ENCODE measurements at regions not wholly inside any gene's neighbourhood (a gene's known extent, or its start where the extent isn't known, plus 50 kb on each side); places are given as distances from the start of the nearest gene placed in this dataset.

DNA sequence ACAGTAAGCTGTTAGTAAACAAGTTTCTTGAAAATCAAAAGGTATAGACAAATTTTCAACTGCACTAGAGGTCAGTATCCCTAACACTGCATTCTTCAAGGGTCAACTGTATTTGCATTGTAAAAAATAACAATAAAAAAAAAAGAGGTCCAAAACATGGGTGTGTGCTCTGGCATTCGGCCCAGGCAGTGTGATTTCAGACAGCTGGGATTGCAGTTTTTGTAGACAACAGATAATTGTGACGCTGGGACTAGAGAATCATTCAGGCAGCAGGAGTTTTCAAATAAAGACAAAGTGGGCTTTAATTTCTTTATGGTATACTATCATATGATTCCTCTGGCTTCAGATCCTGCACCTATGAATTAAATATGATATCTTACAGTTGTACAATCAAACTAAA is 543.2 kb upstream of the SEMA3D start:
- Histone ChIP-seq H3K9me3 (replicated peaks) (peaks cover 8% of the 10 kb centered on the region), H3K36me3 (no peaks in the 10 kb centered on the region), H3K27me3 (ENCODE audit: low read depth) (no peaks in the 10 kb centered on the region), H3K27ac (replicated peaks) (no peak overlapping the region), H3K4me1 (no peaks in the 10 kb centered on the region), H3K4me3 (no peak overlapping the region)
- intact Hi-C loops (cut with micrococcal nuclease) = no loop called here
- TF ChIP-seq, protein P1, sequence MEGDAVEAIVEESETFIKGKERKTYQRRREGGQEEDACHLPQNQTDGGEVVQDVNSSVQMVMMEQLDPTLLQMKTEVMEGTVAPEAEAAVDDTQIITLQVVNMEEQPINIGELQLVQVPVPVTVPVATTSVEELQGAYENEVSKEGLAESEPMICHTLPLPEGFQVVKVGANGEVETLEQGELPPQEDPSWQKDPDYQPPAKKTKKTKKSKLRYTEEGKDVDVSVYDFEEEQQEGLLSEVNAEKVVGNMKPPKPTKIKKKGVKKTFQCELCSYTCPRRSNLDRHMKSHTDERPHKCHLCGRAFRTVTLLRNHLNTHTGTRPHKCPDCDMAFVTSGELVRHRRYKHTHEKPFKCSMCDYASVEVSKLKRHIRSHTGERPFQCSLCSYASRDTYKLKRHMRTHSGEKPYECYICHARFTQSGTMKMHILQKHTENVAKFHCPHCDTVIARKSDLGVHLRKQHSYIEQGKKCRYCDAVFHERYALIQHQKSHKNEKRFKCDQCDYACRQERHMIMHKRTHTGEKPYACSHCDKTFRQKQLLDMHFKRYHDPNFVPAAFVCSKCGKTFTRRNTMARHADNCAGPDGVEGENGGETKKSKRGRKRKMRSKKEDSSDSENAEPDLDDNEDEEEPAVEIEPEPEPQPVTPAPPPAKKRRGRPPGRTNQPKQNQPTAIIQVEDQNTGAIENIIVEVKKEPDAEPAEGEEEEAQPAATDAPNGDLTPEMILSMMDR (IDR thresholded peaks at IDR 0.05; ENCODE audit: borderline replicate concordance) = no peak
- DNase-seq = no peak

DNA sequence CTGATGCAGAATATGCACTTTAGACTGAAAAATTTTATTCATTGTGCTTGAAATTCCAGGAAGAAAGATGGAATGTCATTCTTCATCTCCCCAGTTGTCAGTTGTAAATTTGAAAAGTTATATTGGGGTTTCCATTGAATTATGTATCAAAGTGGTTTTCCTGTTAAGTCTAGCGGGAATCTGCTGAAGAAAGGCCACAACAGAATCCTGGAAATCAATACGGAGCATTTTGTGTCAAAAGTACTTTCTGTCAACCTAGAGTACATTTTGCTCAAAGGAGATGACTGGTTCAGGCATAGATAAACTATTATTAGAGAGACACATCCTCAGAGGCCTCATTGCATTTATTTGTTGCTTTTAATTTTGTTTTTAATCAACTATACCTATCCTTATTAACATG is 538.2 kb upstream of the SEMA3D start:
- Histone ChIP-seq H3K4me1 (no peaks in the 10 kb centered on the region), H3K27me3 (ENCODE audit: low read depth) (no peaks in the 10 kb centered on the region), H3K9me3 (replicated peaks) (peaks cover 5% of the 10 kb centered on the region), H3K36me3 (no peaks in the 10 kb centered on the region), H3K27ac (replicated peaks) (no peak overlapping the region), H3K4me3 (no peak overlapping the region)
- intact Hi-C loops (cut with micrococcal nuclease) = no loop called here
- no peak for DNase-seq
- TF ChIP-seq, protein P1 (IDR thresholded peaks at IDR 0.05; ENCODE audit: borderline replicate concordance) = no peak

DNA sequence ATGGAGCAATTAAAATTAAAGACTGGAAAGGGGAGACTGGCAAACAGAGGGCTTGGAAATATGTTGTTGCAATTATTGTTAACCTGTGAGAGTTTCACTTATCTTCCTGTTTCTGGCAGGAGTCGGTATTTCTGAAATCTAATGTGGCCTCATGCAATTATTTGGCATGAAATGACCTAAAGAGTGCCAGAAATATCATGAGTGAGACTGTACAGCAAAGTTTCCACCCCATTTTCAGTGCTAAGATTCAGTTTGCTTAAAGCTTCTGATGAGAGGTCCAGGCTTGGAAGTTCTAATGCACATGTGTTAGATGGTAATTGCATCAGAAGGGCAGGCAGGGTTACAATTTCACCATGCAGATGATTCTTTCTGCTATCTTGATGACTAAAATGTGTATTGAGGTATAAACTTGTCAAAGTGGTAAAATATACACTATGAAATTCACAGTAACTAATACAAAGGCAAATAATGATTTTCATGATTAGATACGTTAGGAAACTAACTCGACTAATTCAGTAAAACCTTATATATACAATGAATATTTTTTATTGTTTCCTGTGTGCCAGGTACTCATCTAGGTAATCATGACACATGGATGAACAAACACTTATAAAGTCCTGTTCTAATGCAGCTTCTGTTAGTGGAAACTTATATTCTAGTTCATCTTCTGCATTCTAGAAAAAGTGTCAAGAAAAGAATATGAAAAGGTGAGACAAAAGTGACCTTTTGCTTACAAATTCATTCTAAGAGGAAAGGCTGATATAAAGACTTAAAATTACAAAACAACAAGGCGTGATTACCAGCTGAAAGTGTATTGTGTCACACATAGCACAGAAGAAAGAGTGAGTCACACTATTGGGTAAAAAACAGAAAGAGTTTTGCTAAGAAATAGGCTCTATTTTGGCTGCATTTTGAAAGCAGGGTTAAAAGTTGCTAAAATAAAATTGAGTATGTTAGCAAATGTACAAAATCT is 533.4 kb upstream of the SEMA3D start:
- no peaks in the 10 kb centered on the region for H3K27me3 ChIP-seq (ENCODE audit: low read depth)
- H3K36me3 ChIP-seq = no peaks in the 10 kb centered on the region
- H3K4me3 ChIP-seq = no peak overlapping the region
- intact Hi-C loops (cut with micrococcal nuclease) = no loop called here
- H3K27ac ChIP-seq (replicated peaks) = no peak overlapping the region
- H3K9me3 ChIP-seq (replicated peaks) = no peaks in the 10 kb centered on the region
- DNase-seq = no peak
- TF ChIP-seq, protein P1 (IDR thresholded peaks at IDR 0.05; ENCODE audit: borderline replicate concordance) = no peak
- H3K4me1 ChIP-seq = no peaks in the 10 kb centered on the region

DNA sequence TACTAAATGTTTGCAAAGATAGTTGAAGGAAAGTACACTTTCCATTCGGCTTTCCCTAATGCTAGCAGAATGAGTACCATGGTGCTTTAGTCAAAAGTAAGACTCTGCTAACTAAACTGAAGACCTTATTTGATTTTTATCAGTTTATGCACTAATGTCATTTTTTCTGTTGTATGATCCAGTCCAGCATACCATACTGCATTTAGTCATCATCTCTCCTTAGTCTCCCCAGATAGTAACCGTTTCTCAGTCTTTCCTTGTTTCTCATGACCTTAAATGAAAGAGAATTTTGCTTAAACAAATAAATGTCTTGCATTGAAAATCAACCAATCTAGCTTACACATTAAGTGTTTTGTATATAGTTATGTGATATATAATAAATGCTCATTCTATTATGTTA is 529.5 kb upstream of the SEMA3D start:
- no peaks in the 10 kb centered on the region for H3K9me3 ChIP-seq (replicated peaks)
- TF ChIP-seq, protein P1 (IDR thresholded peaks at IDR 0.05; ENCODE audit: borderline replicate concordance) = no peak

DNA sequence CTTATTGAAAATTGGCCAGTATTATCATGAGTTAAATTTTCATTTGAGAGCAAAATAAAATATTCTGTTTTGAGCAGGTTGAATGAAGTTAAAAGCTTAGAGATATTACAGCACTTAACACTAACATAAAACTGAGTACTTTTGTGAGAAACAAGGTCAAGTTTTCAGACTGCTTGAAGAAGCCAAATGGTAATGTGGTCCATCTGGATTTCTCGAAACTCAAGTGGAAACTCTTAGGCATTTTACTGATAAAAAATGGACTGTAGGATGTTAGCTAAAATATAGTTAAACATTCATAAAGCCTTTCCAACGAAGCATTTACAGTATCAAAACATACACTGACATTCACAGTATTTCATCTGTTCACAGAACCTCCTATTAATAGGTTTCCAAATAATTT is 528.1 kb upstream of the SEMA3D start:
- H3K4me3 ChIP-seq = no peak overlapping the region

More for the DNA sequence above, 529.5 kb upstream of the SEMA3D start:
- Histone ChIP-seq H3K27ac (replicated peaks) (no peak overlapping the region), H3K36me3 (no peaks in the 10 kb centered on the region), H3K4me1 (no peaks in the 10 kb centered on the region), H3K4me3 (no peak overlapping the region), H3K27me3 (ENCODE audit: low read depth) (no peaks in the 10 kb centered on the region)
- intact Hi-C loops (cut with micrococcal nuclease) = no loop called here
- DNase-seq = no peak

More for the DNA sequence above, 528.1 kb upstream of the SEMA3D start:
- no peaks in the 10 kb centered on the region for H3K4me1 ChIP-seq
- H3K27me3 ChIP-seq (ENCODE audit: low read depth) = no peaks in the 10 kb centered on the region
- intact Hi-C loops (cut with micrococcal nuclease) = no loop called here
- no peak overlapping the region for H3K27ac ChIP-seq (replicated peaks)
- H3K9me3 ChIP-seq (replicated peaks) = no peaks in the 10 kb centered on the region
- no peaks in the 10 kb centered on the region for H3K36me3 ChIP-seq
- TF ChIP-seq, protein P1 (IDR thresholded peaks at IDR 0.05; ENCODE audit: borderline replicate concordance) = no peak
- no peak for DNase-seq

Measured in left ventricle myocardium inferior (tissue), 1 donor.